Vagina (tissue), 2 donors: ENCODE measurements at regions not wholly inside any gene's neighbourhood (a gene's known extent, or its start where the extent isn't known, plus 50 kb on each side); places are given as distances from the start of the nearest gene placed in this dataset.

ENCODE experiments used
- DNase-seq, 2 donors: peaks; one replicate each; pipeline ENCODE4 v3.0.0-alpha.2; 2017; ENCODE audit errors: extremely low spot score in 2 of 2
- H3K27ac ChIP-seq: fragments of 200-600 bp; sonication (generic); one replicate; pipeline ENCODE4 v1.5.1; 2019
- H3K27me3 ChIP-seq: fragments of 200-600 bp; sonication (generic); one replicate; pipeline ENCODE4 v1.5.1; 2019
- H3K36me3 ChIP-seq, 2 donors: fragments of 200-600 bp; sonication (generic); one replicate each; pipeline ENCODE4 v1.5.1; 2017 to 2019
- H3K4me1 ChIP-seq: fragments of 200-600 bp; sonication (generic); one replicate; pipeline ENCODE4 v1.5.1; 2019
- H3K4me3 ChIP-seq, 2 donors: fragments of 200-600 bp; sonication (generic); 1 replicate in 1 of 2; 2 replicates in 1 of 2; pipeline ENCODE4 v1.5.1; 2016 to 2019
- H3K9me3 ChIP-seq: fragments of 200-600 bp; sonication (generic); one replicate; pipeline ENCODE4 v1.5.1; 2019
- CTCF ChIP-seq, 3 experiments: fragments of 450-650 bp in 2 of 3; fragments of 200-600 bp in 1 of 3; sonication (generic) in 1 of 3; IDR thresholded peaks; one replicate each; pipeline ENCODE4 v1.5.1; 2017 to 2019; ENCODE audit warnings: antibody characterized with exemption in 3 of 3, mild to moderate bottlenecking in 2 of 3, moderate library complexity in 2 of 3
- POLR2A ChIP-seq, 2 donors: fragments of 450-650 bp; IDR thresholded peaks; one replicate each; pipeline ENCODE4 v1.6.1; 2017; ENCODE audit warnings: antibody characterized with exemption in 2 of 2, mild to moderate bottlenecking in 2 of 2, moderate library complexity in 2 of 2
- POLR2AphosphoS5 ChIP-seq, 2 donors: sonication (generic); formaldehyde crosslinking; IDR thresholded peaks; one replicate each; pipeline ENCODE4 v1.9.0; 2017; ENCODE audit warnings: antibody characterized with exemption in 2 of 2, mild to moderate bottlenecking in 2 of 2, low read depth in 1 of 2; ENCODE audit not compliant: insufficient read depth in 1 of 2
- intact Hi-C: fragments of 100-400 bp; cut with DNase I; formaldehyde crosslinking; loops from one replicate; pipeline ENCODE4 v1.15.1; 2023

GRCh38 chr4:1499465-1499864 is 93.2 kb upstream of the NKX1-1 start:
- intact Hi-C loops = no loop called here
- no peaks in the 10 kb centered on the region for H3K27me3 ChIP-seq
- no peaks in the 10 kb centered on the region for H3K4me1 ChIP-seq
- no peak for TF ChIP-seq CTCF (IDR thresholded peaks at IDR 0.05)
- no peak for TF ChIP-seq POLR2A (IDR thresholded peaks at IDR 0.05)
- no peak for TF ChIP-seq POLR2AphosphoS5 (IDR thresholded peaks at IDR 0.05; ENCODE audit: insufficient read depth in 1 of 2, low read depth in 1 of 2)
- H3K27ac ChIP-seq = no peak overlapping the region
- no peaks in the 10 kb centered on the region for H3K9me3 ChIP-seq
- no peaks in the 10 kb centered on the region for H3K36me3 ChIP-seq
- DNase-seq = no peak
- no peak overlapping the region for H3K4me3 ChIP-seq

GRCh38 chr4:1497189-1497801 is 91.1 kb upstream of the NKX1-1 start:
- no peaks in the 10 kb centered on the region for H3K27me3 ChIP-seq
- no peaks in the 10 kb centered on the region for H3K4me1 ChIP-seq
- TF ChIP-seq POLR2AphosphoS5 (IDR thresholded peaks at IDR 0.05; ENCODE audit: insufficient read depth in 1 of 2, low read depth in 1 of 2) (no peak), CTCF (IDR thresholded peaks at IDR 0.05) (no peak), POLR2A (IDR thresholded peaks at IDR 0.05) (no peak)
- H3K36me3 ChIP-seq = no peaks in the 10 kb centered on the region
- H3K27ac ChIP-seq = no peak overlapping the region
- intact Hi-C loops = no loop called here
- DNase-seq = no peak
- no peaks in the 10 kb centered on the region for H3K9me3 ChIP-seq
- no peak overlapping the region for H3K4me3 ChIP-seq

- TF ChIP-seq CTCF (IDR thresholded peaks at IDR 0.05) = no peak
- DNase-seq = no peak
- Histone ChIP-seq H3K4me3 (no peak overlapping the region), H3K27me3 (no peaks in the 10 kb centered on the region), H3K27ac (no peak overlapping the region), H3K4me1 (no peaks in the 10 kb centered on the region), H3K36me3 (no peaks in the 10 kb centered on the region), H3K9me3 (no peaks in the 10 kb centered on the region)
- intact Hi-C loops = no loop called here
Observed at GRCh38 chr4:1496116-1496642, 89.9 kb upstream of the NKX1-1 start.

- Histone ChIP-seq H3K27me3 (no peaks in the 10 kb centered on the region), H3K36me3 (no peaks in the 10 kb centered on the region), H3K27ac (no peak overlapping the region), H3K4me3 (no peak overlapping the region), H3K9me3 (no peaks in the 10 kb centered on the region), H3K4me1 (no peaks in the 10 kb centered on the region)
- TF ChIP-seq POLR2AphosphoS5 (IDR thresholded peaks at IDR 0.05; ENCODE audit: insufficient read depth in 1 of 2, low read depth in 1 of 2) (no peak), CTCF (IDR thresholded peaks at IDR 0.05) (no peak), POLR2A (IDR thresholded peaks at IDR 0.05) (no peak)
- DNase-seq = no peak
- intact Hi-C loops = no loop called here
Observed at GRCh38 chr4:1495416-1496115, 89.3 kb upstream of the NKX1-1 start.
